ENCODE measurements at regions not wholly inside any gene's neighbourhood (a gene's known extent, or its start where the extent isn't known, plus 50 kb on each side); places are given as distances from the start of the nearest gene placed in this dataset.

DNA sequence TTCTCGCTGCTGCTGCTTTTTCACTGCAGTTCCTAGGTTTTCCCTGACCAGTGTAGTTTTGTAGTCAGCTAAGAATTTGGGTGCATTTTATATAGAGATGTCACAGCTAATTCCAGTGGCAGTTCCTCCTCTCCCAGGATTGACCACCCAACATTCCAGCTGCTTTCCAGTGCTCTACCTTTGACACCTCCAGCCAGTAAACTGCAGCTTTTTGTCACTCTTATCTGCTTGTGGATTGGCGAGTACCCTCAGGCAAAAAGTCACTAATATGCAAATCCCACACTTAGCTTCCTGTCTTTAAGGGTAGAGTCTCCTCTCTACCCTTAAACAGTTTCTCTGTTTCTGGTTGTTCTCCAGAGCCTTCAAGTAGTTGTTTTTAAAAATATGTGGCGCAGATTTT lies 146.9 kb upstream of the KCNG1 start:
- TF ChIP-seq EZH2phosphoT487 (IDR thresholded peaks at IDR 0.05; ENCODE audit: low read depth, severe bottlenecking, unreplicated experiment), result no peak
- TF ChIP-seq EZH2 (IDR thresholded peaks at IDR 0.05; ENCODE audit: borderline replicate concordance), result no peak

All from hepatocyte (in vitro differentiated cells).